Spleen (tissue), 7 donors: ENCODE measurements at regions not wholly inside any gene's neighbourhood (a gene's known extent, or its start where the extent isn't known, plus 50 kb on each side); places are given as distances from the start of the nearest gene placed in this dataset.

Experiments
- CTCF ChIP-seq, 11 experiments: fragments of 200-600 bp in 7 of 11; fragments of 450-650 bp in 4 of 11; sonication (generic) in 4 of 11; IDR thresholded peaks in 8 of 11; conservative IDR thresholded peaks in 3 of 11; 1 replicate in 7 of 11; 2 replicates in 4 of 11; pipeline versions ENCODE4 v1.4.0 to v1.8.0; 2016 to 2021; ENCODE audit warnings: antibody characterized with exemption in 11 of 11, inconsistent platforms in 4 of 11, mild to moderate bottlenecking in 1 of 11
- POLR2A ChIP-seq, 3 donors: fragments of 450-650 bp; IDR thresholded peaks; one replicate each; pipeline ENCODE4 v1.5.1; 2017; ENCODE audit warnings: antibody characterized with exemption in 3 of 3, mild to moderate bottlenecking in 1 of 3
- donor health status: DM: no; HTN: no; CAD: no; lungs with moderate emphysema.
- donor health status: DM: no; HTN: no; CAD: no.
- donor health status: DM: no; HTN: no; CAD: no.

- TF ChIP-seq CTCF (IDR thresholded peaks at IDR 0.05 in 8 of 11, conservative IDR thresholded peaks at IDR 0.05 in 3 of 11) (no peak), POLR2A (IDR thresholded peaks at IDR 0.05) (no peak)
Observed at GRCh38 chr18:67035026-67035425, 431.1 kb upstream of the CDH19 start.
